GM19351 (cell line): ENCODE measurements at regions not wholly inside any gene's neighbourhood (a gene's known extent, or its start where the extent isn't known, plus 50 kb on each side); places are given as distances from the start of the nearest gene placed in this dataset.
"Not testable (repeated sequence)": the region's sequence is repeated elsewhere in the genome, so short reads cannot be mapped to it uniquely, and the experiment has no call there.

Experiments used
- ATAC-seq: cut with Tn5 transposase; IDR thresholded peaks from one replicate; pipeline ENCODE4 v1.9.1; 2021; ENCODE audit warnings: mild to moderate bottlenecking, moderate library complexity; ENCODE audit not compliant: unreplicated experiment

DNA sequence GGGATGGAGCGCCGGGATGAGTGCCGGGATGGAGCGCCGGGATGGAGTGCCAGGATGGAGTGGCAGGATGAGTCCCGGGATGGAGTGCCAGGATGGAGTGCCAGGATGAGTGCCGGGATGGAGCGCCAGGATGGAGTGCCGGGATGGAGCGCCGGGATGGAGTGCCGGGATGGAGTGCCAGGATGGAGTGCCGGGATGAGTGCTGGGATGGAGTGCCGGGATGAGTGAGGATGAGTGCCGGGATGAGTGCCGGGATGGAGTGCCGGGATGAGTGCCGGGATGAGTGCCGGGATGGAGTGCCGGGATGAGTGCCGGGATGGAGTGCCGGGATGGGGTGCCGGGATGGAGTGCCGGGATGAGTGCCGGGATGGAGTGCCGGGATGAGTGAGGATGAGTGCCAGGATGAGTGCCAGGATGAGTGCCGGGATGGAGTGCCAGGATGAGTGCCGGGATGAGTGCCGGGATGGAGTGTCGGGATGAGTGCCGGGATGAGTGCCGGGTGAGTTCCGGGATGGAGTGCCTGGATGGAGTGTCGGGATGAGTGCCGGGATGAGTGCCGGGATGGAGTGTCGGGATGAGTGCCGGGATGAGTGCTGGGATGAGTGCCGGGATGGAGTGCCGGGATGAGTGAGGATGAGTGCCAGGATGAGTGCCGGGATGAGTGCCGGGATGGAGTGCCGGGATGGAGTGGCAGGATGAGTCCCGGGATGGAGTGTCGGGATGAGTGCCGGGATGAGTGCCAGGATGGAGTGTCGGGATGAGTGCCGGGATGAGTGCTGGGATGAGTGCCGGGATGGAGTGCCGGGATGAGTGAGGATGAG lies 52.9 kb upstream of the HELT start:
- ATAC-seq: not testable (repeated sequence)

DNA sequence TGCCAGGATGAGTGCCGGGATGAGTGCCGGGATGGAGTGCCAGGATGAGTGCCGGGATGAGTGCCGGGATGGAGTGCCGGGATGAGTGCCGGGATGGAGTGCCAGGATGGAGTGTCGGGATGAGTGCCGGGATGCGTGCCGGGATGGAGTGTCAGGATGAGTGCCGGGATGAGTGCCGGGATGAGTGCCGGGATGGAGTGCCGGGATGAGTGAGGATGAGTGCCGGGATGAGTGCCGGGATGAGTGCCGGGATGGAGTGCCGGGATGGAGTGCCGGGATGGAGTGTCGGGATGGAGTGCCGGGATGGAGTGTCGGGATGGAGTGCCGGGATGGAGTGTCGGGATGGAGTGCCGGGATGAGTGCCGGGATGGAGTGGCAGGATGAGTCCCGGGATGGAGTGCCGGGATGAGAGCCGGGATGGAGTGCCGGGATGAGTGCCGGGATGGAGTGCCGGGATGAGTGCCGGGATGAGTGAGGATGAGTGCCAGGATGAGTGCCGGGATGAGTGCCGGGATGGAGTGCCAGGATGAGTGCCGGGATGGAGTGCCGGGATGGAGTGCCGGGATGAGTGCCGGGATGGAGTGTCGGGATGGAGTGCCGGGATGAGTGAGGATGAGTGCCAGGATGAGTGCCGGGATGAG lies 52.1 kb upstream of the HELT start:
- ATAC-seq: not testable (repeated sequence)

DNA sequence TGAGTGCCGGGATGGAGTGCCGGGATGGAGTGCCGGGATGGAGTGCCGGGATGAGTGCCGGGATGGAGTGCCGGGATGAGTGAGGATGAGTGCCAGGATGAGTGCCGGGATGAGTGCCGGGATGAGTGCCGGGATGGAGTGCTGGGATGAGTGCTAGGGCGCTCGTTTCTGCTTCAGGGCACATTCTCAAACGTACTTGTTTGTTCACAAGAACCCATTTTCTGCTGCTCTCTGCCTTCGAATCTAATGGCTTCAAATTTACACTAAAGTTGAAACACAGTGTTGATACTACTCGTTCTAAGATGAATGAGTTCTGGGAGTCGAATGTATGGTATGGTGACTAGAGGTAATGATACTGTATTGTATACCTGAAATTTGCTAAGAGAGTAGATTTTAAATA lies 50.6 kb upstream of the HELT start:
- not testable (repeated sequence) for ATAC-seq

DNA sequence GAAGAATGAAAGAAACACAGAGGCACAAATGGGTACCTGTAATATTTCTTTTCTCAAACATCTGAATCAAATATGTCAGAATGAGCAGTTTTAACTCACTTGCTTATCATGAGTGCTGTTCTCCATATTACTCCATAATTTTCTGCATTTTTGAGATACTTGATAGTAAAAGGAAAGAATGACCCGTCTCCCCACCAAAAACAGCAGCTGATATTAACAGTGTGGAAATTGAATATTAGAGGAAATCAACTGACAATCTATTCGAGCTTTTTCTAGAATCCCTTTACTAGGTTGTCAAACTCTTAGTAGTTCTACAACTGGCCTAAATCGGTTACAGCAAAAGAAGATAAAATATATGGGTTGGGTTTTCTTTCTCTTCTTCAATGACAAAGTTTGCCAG lies 49.9 kb upstream of the HELT start:
- no peak for ATAC-seq
